NCI-H187 treated with DMSO at 0.1 percent for 48 hours (cell line): ENCODE measurements at regions not wholly inside any gene's neighbourhood (a gene's known extent, or its start where the extent isn't known, plus 50 kb on each side); places are given as distances from the start of the nearest gene placed in this dataset.

Experiments
- DNase-seq: peaks from one replicate; lab custom pipeline; 2025; lab: John Stamatoyannopoulos, UW

DNA sequence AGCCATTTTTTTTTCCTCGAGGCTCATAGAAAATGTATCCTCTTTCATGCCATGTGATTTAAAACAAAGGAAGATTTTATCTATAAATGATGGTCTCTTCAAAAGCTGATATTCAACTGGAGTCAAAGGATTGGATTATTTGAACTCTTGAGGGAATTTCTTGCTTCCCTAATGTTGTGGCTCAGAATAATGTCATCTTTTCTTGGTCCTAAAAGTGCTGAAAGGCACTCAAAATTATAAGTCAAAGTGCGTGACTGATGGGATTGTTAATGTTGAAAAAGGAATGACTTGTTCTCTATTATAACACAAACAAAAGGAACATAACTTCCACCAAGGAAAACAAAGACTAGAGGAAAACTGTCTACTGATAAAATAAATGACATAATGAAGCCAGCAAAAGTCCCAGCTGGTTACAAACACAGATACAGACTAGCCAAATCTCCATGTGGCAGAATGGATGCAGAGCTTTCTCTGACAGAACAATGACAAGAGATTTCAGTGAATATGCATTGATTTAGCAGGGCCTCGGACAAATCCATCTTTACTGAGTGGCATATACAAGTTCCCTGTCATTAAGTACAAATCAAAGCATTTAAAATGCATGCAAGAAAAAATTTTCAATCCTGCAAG, 552.6 kb downstream of the GBA3 start:
- no peak for DNase-seq

DNA sequence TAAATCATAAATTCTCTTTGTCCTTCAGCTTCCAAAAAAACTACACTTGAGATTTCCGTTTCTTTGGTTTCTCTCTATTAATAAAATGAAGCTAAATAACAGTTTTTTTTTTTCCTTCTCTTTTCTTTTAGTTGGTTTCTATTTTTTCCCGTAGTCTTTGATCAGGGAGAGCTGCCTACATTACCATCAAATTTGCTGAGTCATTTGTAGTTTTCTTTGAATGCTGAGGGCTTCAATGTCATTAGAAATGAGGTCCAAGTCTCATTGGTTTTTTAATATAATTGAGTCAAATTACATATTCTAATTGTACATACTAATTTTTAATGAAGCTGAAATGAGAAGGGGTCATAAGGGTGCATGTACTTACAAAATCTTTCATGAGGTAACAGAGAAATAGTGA, 550.2 kb downstream of the GBA3 start:
- no peak for DNase-seq

DNA sequence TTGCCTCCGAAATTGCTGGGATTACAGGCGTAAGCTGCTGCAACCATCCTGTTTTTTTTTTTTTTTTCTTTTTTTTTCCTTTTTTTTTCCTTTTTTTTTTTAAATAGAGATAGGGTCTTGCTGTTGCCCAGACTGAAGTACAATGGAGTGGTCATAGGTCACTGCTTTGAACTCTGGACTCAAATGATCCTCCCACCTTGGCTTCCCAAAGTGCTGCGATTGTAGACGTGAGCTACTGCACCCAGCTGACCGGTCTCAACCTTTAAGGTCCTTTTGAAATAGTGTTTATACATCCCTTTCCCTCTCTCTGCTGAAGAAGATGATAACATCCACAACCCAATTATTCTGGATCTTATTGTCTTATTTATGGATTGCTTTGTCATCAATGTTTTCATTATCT, 548.7 kb downstream of the GBA3 start:
- DNase-seq, result no peak

DNA sequence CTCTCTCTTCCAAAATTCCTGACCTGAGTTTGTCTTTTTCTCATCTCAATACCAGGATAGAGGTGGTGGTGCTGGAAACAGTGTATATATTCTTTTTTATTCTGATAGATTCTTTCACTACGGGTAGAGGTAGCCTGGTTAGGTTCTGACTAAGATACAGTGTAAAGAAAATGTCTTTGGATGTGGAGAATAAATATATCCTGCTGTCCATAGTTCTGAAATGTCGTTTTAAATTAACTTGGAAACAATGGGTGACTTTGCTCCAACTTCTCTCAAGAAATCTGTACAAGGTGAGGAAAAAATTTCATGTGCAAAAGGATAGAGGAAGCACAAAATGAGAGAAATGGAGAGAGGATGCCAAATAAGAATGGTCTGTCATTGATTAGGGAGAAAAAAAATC, 546.1 kb downstream of the GBA3 start:
- DNase-seq, result no peak

DNA sequence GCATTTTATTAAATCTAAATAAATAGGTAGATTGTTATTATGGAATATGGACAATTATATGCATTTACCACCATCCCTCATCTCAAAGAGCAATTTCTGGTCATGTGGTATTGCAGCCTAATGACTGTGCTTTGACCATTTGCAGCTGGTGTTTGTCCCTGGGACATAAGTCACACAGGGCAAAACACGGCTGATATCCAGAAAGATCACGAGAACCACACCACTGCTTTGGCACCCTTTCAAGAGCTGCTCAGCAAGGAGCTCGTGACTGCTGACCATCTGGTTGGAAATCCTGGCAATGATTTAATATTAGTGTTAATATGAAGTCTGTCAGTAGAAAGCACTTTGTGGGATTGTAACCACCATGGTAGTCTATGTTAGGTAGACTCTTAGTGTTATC, 545.0 kb downstream of the GBA3 start:
- DNase-seq, result no peak

DNA sequence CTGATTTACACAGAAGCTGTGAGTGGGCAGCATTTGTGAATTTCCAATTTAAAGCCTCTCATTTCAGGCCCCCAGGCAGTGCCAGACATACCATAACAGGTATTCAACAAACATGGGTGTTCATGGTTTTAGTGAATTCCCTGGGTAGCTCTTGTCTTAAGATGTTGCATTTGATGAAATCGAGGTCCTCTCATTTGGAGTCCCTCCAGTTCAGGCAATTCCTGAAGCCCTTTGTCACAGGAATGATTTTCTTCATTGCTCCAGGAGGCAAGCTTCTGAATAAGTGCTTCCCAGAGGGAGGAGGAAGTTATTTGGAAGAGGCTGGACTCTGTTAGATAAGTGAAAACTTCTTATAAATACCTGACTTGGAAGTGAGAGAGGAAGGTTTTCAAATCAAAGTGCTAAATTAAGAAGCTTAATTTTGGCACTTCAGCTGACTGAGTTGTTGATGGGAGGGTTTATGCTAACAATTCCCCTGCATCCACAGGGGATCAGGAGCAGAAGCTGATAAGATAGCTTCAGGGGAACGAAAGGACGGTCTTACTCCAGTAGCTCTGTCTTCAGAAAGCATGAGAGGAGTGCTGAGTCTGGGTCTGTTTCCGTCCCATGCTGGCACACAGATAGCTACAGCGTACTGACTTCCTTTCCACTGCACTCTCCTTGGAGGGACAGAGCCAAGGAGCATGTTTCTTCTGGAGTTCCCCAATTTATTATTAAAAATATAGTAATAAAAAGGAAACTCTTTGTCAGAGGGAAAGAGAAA, 543.1 kb downstream of the GBA3 start:
- DNase-seq, result no peak

DNA sequence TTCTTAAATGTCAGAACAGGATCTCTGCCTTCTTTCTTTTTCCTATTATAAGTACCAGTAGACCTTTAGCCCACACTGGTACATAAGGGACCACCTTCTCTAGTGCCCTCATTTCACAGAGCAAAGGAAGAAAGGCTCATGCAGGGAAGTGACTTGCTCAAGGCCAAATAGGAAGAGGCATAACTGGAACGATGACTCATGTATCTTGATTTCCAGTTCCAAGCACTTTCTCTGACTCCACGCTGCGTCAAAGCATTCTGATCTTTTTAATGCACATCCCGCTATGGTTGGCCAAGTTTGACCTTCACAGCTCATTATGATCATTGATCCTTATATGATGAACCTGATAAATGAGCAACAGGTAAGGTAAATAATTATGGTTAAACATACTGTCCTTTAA, 542.0 kb downstream of the GBA3 start:
- DNase-seq, result no peak

DNA sequence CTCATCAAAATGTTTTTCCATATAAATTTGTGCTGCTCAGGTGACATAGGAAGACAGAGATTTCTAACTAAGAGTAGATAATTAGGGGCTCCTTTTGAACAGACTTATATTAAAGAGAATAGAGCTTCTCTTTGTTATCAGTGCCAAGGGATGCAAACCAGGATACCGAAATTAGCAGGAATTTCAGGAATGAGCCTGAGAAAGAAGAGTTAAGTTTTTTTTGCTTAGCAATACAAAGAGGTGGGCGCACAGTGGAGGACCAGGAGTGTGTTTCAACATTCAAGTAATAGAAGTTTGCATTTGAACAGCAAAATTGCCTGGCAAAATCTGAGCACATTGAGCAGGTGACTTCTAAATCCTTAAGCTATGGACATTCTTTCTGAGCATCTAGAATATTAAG, 541.3 kb downstream of the GBA3 start:
- no peak for DNase-seq

DNA sequence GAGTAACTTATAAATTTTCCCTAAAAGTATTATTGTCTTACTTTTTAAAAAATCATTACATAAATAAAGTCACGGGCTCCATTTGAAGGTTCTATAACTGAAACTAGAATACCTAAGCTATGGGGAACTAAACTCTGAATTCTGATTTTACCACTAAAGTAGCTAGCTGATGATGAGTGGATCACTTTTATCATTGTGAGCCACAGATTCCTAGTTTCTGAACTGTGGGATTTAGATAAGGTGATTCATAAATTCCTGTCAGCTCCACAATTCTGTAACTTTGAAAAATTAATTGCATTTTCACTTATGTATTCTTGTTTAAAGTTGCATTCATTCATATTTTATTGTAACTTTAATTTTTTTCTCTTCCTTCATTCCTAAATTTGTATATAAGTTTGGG, 540.9 kb downstream of the GBA3 start:
- no peak for DNase-seq

DNA sequence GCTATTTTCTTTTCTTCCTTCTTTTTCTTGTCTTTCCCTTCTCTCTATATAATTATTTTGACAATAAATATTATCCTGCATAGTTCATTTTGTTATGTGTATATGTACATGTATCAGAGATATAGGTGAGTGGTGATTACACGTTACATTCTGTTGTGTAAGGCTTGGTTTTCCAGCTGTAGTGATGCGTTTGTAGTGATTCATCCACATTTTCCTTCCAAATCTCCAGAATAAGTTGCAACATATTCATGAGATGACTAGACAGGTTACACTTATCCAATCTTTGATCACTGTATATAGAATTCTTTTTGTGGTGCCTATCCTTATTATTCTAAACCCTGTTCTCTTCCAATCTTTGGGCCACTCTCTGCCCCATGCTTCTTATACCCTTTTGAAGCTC, 540.2 kb downstream of the GBA3 start:
- DNase-seq, result no peak

DNA sequence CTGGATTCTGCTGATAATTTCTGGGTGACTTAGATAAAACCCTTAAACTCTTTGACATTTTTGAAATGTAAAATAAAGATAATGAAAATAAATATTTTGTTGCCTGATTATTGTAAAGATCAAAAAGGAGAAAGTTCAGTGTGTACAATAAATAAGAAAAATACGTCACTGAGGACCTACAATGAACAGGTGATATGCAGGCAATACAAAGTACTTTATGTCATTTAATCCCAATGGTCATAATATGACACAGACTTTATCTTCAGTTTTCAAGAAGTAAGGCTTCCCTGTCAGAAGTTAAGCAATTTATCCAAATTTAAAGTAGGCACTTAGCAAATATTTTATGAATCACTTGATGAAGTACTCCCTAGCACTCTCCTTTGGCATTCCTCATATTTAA, 532.8 kb downstream of the GBA3 start:
- no peak for DNase-seq

DNA sequence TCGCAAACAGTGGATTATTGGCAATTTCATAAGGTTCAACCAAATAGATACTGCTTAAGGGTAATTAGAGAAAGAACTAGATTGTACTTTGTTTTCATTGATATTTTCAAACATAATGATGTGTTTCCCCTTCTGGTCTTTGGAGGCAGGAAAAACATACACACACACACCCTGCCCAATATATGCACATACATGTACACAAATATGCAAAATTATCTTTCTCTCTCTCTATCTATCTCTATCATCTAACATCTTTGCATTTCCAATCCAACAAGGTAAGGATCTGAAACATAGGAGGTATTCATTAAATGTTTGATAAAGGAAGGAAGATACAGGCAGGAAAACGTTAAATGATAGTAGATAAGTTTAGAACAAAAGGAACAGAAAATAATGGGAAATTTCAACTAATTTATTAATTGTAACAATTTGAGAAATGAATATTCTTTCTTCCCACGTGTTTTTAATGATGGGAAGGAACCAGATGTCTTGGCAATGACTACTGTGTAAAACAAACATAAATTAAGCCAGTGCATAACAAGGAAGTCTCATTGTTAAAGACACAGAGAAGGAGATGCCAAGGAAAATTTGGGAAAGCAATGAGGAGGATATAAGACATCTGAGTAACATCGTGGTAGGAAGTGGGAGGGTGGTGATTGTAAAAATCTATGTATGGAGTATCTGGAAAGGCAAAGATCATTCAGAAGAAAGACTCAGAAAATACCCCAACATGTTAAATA, 532.1 kb downstream of the GBA3 start:
- no peak for DNase-seq

DNA sequence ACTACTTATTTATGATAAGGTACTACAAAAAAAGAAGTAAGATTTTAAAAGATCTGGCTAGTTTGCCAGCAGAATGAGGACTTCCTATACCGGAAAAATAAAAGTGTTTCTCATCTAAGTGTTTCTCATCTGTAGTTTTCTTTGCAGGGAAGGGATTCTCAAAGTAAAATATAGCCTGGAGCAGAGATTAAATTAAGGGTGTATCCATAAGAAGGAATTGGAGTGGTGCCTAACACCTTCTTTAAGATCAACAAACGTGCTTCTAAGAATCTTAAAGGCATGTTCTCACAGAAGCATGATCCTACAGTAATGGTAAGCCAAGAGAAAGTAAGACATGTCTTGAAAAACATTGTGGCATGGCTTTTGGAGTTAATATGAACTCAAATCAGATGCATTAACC, 528.2 kb downstream of the GBA3 start:
- no peak for DNase-seq

DNA sequence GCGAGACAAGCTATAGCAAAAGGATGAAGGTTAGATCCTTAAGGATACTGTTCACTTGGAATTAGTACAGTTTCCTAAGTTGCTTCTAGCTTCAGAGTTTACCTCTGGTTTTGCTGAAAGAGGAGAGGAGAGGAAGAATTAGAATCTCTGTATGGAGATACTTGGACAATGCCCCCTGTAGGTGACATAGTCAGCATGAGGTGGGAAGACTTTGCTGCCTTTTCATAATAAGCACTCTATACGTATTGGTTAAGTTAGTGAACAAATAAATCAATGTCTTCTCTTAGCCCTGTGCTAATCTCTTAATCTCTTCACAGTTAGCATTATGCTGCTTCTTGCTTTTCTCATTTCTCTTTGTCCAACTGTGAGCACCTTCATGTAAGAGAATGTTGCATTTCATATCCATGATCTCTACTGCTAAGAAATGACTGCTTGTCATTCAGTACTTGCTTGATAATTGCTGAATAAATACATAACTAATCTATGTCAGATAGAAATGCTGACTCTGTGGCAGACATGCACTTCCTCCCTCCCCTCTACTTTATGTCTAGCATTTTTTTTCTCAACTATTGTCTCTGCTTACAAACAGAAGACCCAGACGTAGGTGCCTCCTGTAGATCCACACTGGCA, 527.2 kb downstream of the GBA3 start:
- no peak for DNase-seq

DNA sequence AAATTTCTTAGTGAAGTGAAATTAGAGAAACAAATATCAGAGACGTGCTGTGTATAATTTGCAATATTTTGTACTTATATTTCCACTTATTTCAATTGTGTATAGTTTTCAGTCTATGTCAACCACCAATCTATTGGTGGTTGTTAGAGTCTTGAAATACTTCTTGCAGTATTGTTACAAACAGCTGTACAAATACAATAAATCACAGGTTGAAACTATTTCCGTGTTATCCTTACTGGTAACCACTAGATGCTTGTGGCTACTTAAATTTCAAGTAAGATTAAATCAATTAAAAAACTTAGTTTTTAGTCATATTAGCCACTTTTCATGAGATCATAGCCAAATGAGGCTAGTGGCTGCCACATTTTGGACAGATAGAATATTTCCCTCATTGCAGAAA, 520.5 kb downstream of the GBA3 start:
- DNase-seq, result no peak

DNA sequence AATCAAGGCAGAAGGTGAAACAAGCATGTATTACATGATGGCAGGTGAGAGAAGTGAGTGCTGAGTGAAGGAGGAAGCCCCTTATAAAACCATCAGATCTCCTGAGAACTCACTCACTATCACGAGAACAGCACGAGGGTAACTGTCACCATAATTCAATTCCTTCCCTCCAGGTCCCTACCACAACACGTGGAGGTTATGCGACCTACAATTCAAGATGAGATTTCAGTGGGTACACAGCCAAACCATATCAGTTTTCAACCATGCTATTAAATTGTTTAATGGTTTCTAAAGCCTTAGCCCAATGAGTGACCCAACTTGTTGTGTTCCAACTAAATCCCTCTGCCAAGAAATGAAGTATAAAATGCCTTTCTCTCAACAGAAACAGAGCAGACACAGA, 519.8 kb downstream of the GBA3 start:
- DNase-seq, result no peak

DNA sequence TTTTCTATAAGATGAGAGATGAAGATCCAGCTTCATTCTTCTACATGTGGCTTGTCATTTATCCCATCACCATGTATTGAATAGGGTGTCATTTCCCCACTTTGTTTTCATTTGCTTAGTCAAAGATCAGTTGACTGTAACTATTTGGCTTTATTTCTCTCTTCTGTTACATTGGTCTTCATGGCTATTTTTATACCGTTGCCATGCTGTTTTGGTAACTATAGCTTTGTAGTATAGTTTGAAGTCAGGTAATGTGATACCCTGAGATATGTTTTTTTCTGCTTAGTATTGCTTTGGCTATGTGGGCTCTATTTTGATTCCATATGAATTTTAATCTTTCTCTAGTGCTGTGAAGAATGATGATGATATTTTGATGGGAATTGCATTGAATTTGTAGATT, 514.3 kb downstream of the GBA3 start:
- no peak for DNase-seq

DNA sequence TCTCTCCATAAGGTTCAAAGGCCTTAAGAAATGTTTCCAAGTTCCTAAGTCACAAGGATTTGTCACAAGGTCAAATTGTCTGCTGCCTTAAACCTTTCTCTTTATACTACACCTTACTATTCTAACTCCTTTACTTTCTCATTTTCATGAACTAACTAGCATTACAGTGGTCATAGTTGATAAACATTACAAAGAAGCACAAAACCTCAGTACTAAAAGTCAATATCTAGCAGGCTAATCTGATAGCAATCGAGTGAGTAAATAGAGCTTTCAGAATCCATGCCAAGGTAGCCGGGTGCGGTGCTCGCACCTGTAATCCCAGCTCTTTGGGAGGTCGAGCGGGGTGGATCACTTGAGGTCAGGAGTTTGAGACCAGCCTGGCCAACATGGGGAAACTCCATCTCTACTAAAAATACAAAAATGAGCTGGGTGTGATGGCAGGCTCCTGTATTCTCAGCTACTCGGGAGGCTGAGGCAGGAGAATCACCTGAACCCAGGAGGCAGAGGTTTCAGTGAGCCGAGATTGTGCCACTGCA, 510.0 kb downstream of the GBA3 start:
- no peak for DNase-seq

DNA sequence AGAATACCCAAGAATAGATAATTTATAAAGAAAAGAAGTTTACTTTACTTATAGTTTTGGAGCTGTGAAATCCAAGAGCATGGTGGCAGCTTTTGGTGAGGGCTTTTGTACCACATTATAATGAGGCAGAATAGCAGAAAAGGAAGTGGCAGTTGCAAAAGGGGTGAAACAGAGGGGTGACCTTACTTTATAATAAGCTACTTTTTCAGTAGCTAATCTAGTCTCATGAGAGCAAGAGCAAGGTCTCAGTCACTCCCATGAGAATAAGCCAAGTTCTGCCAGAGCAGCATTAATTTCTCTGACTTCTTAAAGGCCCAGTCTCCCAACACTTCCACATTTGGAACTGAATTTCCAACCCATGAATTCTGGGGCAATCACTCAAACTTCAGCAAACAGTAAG, 502.0 kb downstream of the GBA3 start:
- no peak for DNase-seq

DNA sequence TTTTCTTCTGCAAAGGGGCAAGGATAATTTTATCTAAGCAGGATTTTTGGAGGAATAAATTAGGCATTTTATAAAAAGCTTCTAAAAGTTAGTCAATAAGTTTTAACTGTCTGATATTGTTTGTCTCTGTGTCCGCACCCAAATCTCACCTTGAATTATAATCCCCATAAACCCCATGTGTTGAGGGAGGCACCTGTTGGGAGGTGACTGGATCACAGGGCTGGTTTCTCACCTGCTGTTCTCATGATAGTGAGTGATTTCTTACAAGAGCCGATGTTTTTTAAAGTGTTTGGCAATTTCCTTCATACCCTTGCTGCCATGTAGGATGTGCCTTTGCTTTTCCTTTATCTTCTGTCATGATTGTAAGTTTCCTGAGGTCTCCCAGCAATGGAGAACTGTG, 481.4 kb downstream of the GBA3 start:
- no peak for DNase-seq

DNA sequence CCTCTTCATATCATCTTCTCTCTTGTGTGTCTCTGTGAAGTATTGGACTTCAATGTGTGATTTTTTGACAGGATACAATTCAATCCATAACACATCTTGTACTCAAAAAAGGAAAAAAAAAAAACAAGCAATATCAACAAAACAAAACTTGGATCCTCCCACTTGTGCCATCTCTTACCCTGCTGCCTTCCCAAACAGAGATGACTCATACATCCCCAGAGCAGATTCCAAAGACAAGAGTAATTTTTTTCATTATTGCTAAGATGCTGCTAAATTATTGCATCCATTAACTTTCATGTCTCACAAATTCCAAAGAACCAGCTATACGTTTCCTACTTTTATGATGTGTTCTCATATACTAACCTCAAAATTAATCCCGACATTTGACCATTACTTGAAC, 479.2 kb downstream of the GBA3 start:
- DNase-seq, result no peak

DNA sequence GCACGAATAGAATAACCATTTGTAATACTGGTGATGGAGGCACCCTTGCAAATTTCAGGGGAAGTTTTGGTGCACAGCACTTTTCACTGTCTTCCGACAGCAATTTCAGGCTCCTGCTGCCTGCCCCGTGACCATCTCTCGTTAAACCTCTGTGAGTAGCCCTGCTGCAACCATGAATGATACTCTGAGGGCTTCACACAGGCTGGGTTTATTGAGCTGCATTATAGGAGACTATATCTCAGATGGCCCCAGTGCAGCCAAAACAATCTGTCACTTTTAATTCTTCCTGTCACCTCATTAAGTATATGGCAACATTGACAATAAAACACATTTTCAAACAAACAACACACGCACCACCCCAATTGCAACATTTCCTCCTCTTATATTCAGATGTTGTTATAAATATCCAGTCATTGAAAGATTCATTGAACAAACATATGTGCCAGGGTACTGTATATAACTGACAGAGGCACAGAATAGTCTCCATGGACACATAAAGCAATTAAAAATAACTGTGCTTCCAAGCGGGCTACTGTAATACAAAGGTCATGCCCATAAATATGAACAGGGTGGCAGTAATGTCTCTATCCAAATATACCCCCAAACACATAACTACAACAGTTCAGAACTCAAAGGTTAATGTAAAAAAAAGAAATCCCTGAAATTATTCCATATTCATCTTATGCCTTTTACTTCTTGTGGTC, 477.0 kb downstream of the GBA3 start:
- no peak for DNase-seq
